ENCODE measurements at regions not wholly inside any gene's neighbourhood (a gene's known extent, or its start where the extent isn't known, plus 50 kb on each side); places are given as distances from the start of the nearest gene placed in this dataset.
A peak's percentile ranks its signal among the peaks of the same experiment; 100 is the strongest.

GRCh38 chr2:225124311-225125017 is 82.2 kb upstream of the DOCK10 start:
- Mint-ChIP-seq H3K4me3 (ENCODE audit: low read depth, unreplicated experiment) (no peak overlapping the region), H3K27ac (ENCODE audit: unreplicated experiment) (no peak overlapping the region), H3K4me1 (ENCODE audit: low read depth, unreplicated experiment) (no peaks in the 10 kb centered on the region), H3K27me3 (ENCODE audit: unreplicated experiment) (peaks cover 11% of the 10 kb centered on the region), H3K9me3 (ENCODE audit: low read depth, unreplicated experiment) (no peaks in the 10 kb centered on the region), H3K36me3 (ENCODE audit: insufficient read depth, unreplicated experiment) (no peaks in the 10 kb centered on the region)
- TF ChIP-seq CTCF (IDR thresholded peaks at IDR 0.05; ENCODE audit: unreplicated experiment) = no peak
- BruUV-seq (replicated peaks) = no TSS peak
- DNase-seq = no peak
- intact Hi-C loops (cut with micrococcal nuclease; ENCODE audit: unreplicated experiment) = loop anchor here (5.0 to 10.0 kb wide), 3 partner anchors 122 to 430 kb away; no protein-coding TSS in a partner anchor
- CTCF ChIA-PET = no interaction called here

- Mint-ChIP-seq H3K27ac (ENCODE audit: unreplicated experiment) (peak overlapping the region; percentile 3), H3K4me1 (ENCODE audit: low read depth, unreplicated experiment) (no peaks in the 10 kb centered on the region), H3K9me3 (ENCODE audit: low read depth, unreplicated experiment) (no peaks in the 10 kb centered on the region), H3K36me3 (ENCODE audit: insufficient read depth, unreplicated experiment) (no peaks in the 10 kb centered on the region), H3K27me3 (ENCODE audit: unreplicated experiment) (peaks cover 6% of the 10 kb centered on the region), H3K4me3 (ENCODE audit: low read depth, unreplicated experiment) (no peak overlapping the region)
- intact Hi-C loops (cut with micrococcal nuclease; ENCODE audit: unreplicated experiment) = loop anchor here (1.0 to 10.0 kb wide), 5 partner anchors 121 to 537 kb away; no protein-coding TSS in a partner anchor
- no TSS peak for BruUV-seq (replicated peaks)
- peak; percentile 38 for DNase-seq
- peak; percentile 39 for TF ChIP-seq CTCF (IDR thresholded peaks at IDR 0.05; ENCODE audit: unreplicated experiment)
- CTCF ChIA-PET = interaction anchor here (0.7 kb wide), 1 partner anchor 538 kb away, joined by 3 read pairs; no protein-coding TSS in a partner anchor
Observed at GRCh38 chr2:225122583-225123486, 80.6 kb upstream of the DOCK10 start.

GRCh38 chr2:225122007-225122406 is 79.7 kb upstream of the DOCK10 start:
- no peak for TF ChIP-seq CTCF (IDR thresholded peaks at IDR 0.05; ENCODE audit: unreplicated experiment)
- no peaks in the 10 kb centered on the region for H3K9me3 Mint-ChIP-seq (ENCODE audit: low read depth, unreplicated experiment)
- DNase-seq = no peak
- H3K4me3 Mint-ChIP-seq (ENCODE audit: low read depth, unreplicated experiment) = no peak overlapping the region
- no TSS peak for BruUV-seq (replicated peaks)
- intact Hi-C loops (cut with micrococcal nuclease; ENCODE audit: unreplicated experiment) = loop anchor here (2.0 to 10.0 kb wide), 4 partner anchors 120 to 433 kb away; no protein-coding TSS in a partner anchor
- H3K27ac Mint-ChIP-seq (ENCODE audit: unreplicated experiment) = no peak overlapping the region
- H3K27me3 Mint-ChIP-seq (ENCODE audit: unreplicated experiment) = no peaks in the 10 kb centered on the region
- no peaks in the 10 kb centered on the region for H3K4me1 Mint-ChIP-seq (ENCODE audit: low read depth, unreplicated experiment)
- H3K36me3 Mint-ChIP-seq (ENCODE audit: insufficient read depth, unreplicated experiment) = no peaks in the 10 kb centered on the region
- CTCF ChIA-PET = interaction anchor here (0.6 kb wide), 1 partner anchor 298 kb away, joined by 7 read pairs; no protein-coding TSS in a partner anchor

- Mint-ChIP-seq H3K4me3 (ENCODE audit: low read depth, unreplicated experiment) (no peak overlapping the region), H3K36me3 (ENCODE audit: insufficient read depth, unreplicated experiment) (no peaks in the 10 kb centered on the region), H3K4me1 (ENCODE audit: low read depth, unreplicated experiment) (no peaks in the 10 kb centered on the region), H3K27ac (ENCODE audit: unreplicated experiment) (no peak overlapping the region), H3K27me3 (ENCODE audit: unreplicated experiment) (no peaks in the 10 kb centered on the region), H3K9me3 (ENCODE audit: low read depth, unreplicated experiment) (no peaks in the 10 kb centered on the region)
- CTCF ChIA-PET = no interaction called here
- no peak for TF ChIP-seq CTCF (IDR thresholded peaks at IDR 0.05; ENCODE audit: unreplicated experiment)
- no peak for DNase-seq
- intact Hi-C loops (cut with micrococcal nuclease; ENCODE audit: unreplicated experiment) = loop anchor here (5.0 to 10.0 kb wide), 3 partner anchors 118 to 435 kb away; no protein-coding TSS in a partner anchor
- BruUV-seq (replicated peaks) = no TSS peak
Observed at GRCh38 chr2:225120186-225120585, 77.9 kb upstream of the DOCK10 start.
